Fibroblast of the conjunctiva (primary cell): ENCODE measurements at regions not wholly inside any gene's neighbourhood (a gene's known extent, or its start where the extent isn't known, plus 50 kb on each side); places are given as distances from the start of the nearest gene placed in this dataset.

Source experiments
- DNase-seq: peaks from one replicate; pipeline ENCODE4 v3.0.0-alpha.2; 2010; ENCODE audit warnings: low read depth

GRCh38 chr4:167475951-167476350 is 241.7 kb upstream of the SPOCK3 start:
- no peak for DNase-seq

- no peak for DNase-seq
Observed at GRCh38 chr4:167492007-167492406, 257.7 kb upstream of the SPOCK3 start.

- no peak for DNase-seq
Observed at GRCh38 chr4:167509551-167509950, 275.3 kb upstream of the SPOCK3 start.

GRCh38 chr4:167524091-167524490 is 289.8 kb upstream of the SPOCK3 start:
- DNase-seq = no peak

- no peak for DNase-seq
Observed at GRCh38 chr4:167537761-167538160, 303.5 kb upstream of the SPOCK3 start.

- no peak for DNase-seq
Observed at GRCh38 chr4:167541286-167541685, 307.0 kb upstream of the SPOCK3 start.

GRCh38 chr4:167544391-167544790 is 310.1 kb upstream of the SPOCK3 start:
- no peak for DNase-seq

- DNase-seq = no peak
Observed at GRCh38 chr4:167550021-167550420, 315.7 kb upstream of the SPOCK3 start.

- DNase-seq = no peak
Observed at GRCh38 chr4:167555338-167556022, 321.2 kb upstream of the SPOCK3 start.

- DNase-seq = no peak
Observed at GRCh38 chr4:167578906-167579305, 344.6 kb upstream of the SPOCK3 start.

- DNase-seq = no peak
Observed at GRCh38 chr4:167581449-167581965, 347.2 kb upstream of the SPOCK3 start.

GRCh38 chr4:167587361-167587760 is 353.1 kb upstream of the SPOCK3 start:
- DNase-seq = no peak

- no peak for DNase-seq
Observed at GRCh38 chr4:167595898-167596297, 361.6 kb upstream of the SPOCK3 start.

GRCh38 chr4:167602157-167602556 is 367.9 kb upstream of the SPOCK3 start:
- DNase-seq = no peak

- no peak for DNase-seq
Observed at GRCh38 chr4:167606551-167606950, 372.3 kb upstream of the SPOCK3 start.

- DNase-seq = no peak
Observed at GRCh38 chr4:167613381-167613780, 379.1 kb upstream of the SPOCK3 start.

GRCh38 chr4:167614866-167615265 is 380.6 kb upstream of the SPOCK3 start:
- DNase-seq = no peak

- DNase-seq = no peak
Observed at GRCh38 chr4:167616476-167616875, 382.2 kb upstream of the SPOCK3 start.

GRCh38 chr4:167622481-167623240 is 388.4 kb upstream of the SPOCK3 start:
- DNase-seq = peak; percentile 40

- DNase-seq = no peak
Observed at GRCh38 chr4:167623241-167623572, 388.9 kb upstream of the SPOCK3 start.

GRCh38 chr4:167629272-167629671 is 395.0 kb upstream of the SPOCK3 start:
- no peak for DNase-seq

GRCh38 chr4:167642250-167642649 is 408.0 kb upstream of the SPOCK3 start:
- DNase-seq = no peak

- DNase-seq = no peak
Observed at GRCh38 chr4:167645358-167645757, 411.1 kb upstream of the SPOCK3 start.

GRCh38 chr4:167652267-167652666 is 418.0 kb upstream of the SPOCK3 start:
- DNase-seq = no peak
